ENCODE measurements at regions not wholly inside any gene's neighbourhood (a gene's known extent, or its start where the extent isn't known, plus 50 kb on each side); places are given as distances from the start of the nearest gene placed in this dataset.
"Not testable (repeated sequence)": the region's sequence is repeated elsewhere in the genome, so short reads cannot be mapped to it uniquely, and the experiment has no call there.

DNA sequence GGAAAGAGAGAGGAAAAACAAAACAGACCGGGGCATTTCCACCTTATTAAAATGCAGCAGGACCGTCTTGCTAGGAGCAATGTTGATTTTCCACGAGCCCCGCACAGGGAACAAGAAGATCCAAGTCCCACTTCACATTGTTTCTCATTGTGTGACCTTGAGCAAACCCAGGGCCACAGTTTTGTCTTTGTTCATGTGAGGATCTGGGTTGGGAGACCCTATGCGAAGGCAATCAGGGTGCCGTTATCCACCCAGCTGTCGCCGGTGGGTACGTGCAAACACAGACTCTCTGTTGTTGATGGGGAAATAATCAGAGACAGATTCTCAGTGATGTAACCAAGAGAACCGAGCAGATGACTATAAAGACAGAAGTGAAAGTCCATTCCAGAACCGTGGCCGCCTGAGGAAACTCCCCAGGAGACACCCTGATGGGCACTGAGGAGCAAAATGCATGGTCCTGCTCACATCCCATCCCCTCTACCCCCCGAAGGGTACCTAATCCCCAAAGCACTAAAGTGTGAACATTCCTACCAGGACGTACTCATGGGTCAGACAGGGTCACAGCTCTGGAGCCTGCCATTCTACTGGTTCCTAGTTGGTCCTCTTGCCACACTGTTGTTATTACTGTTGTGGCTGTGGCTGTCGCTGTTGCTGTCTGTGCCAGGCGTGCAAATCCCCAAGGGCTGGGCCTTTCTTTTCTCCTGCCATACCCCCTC, 102.7 kb upstream of the RBPJ start:
- DNase-seq, result peak in 1 of 2 donors; percentile 40

DNA sequence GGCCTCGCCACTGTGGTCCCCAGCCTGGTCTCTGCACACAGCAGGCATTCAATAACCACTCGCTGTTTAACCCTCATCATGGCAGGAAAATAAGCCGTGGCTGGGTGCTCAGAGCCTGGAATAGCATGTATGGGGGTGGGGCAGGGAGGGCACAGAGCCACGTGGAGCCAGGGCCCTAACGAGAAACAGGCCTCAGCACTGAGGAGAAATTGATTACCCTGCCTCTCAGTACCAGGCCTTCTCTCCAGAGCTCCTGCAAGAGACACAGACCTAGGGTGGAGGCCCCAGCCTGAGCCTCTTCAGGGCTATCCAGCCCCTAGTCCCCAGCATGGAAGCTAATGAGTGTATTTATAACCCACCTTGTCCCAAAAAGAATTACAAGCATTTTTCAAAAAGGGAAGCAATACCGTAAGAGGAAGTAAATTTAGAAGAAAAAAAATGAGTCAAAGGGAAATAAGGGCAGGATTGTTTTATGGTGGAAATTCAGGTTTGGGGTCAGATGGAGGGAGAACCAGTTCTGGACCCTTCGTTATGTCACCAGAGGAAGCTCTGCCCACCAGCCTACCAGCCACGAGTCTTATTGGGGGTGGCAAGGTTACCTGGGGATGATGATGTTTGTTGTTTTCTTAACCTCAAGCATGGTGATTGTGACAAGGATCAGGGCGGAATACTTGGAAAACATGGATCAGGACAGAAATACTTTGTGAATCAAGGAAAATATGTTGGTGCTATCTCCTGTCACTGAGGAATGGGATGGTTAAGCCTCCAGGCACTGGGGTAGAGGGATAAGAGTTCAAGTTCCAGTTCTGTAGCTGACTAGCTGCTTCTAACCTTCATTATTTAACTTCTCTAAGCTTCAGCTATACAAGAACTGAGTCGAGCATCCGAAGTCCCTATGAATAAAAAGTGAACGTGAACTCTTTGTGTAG, 101.9 kb upstream of the RBPJ start:
- DNase-seq, result no peak

DNA sequence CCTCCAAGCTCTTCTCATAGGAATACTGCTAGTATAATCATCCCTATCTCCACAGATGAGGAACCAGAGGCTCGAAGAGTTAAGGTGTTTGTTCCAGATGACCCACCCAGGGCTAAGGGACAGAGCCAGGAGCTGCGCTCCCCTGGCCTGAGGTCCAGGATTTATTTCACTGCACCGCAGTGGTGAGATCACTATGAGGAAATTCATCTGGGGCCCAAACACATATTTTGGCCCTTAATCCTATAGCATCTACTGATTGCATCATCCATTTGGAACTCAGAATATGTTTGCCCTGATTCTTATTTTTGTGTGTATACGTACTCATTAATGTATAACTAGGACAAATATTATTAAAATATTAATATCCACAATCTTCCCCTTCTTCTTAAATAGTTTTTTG, 100.1 kb upstream of the RBPJ start:
- DNase-seq, result no peak

DNA sequence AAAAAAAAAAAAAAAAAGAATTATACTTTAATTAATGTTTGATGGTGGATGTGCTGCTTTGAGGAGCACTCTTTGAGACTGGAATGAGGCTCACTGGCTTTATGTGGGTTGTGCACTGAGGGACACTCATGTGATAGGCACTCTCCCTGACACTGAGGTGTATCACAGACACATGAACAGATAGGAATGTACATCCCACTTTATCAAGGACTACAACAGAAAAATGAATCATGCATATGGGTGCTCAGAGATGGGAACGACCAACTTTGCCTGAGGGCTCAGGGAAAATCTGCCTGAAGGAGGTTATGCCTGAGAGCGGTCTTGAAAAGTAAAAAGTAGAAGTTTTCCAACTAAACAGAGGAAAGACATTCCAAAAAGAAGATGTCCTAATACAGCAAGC, 97.7 kb upstream of the RBPJ start:
- no peak for DNase-seq

GRCh38 chr4:26226629-26227376, 94.0 kb upstream of the RBPJ start:
- no peak for DNase-seq

GRCh38 chr4:26227601-26228229, 93.1 kb upstream of the RBPJ start:
- DNase-seq, result no peak

DNA sequence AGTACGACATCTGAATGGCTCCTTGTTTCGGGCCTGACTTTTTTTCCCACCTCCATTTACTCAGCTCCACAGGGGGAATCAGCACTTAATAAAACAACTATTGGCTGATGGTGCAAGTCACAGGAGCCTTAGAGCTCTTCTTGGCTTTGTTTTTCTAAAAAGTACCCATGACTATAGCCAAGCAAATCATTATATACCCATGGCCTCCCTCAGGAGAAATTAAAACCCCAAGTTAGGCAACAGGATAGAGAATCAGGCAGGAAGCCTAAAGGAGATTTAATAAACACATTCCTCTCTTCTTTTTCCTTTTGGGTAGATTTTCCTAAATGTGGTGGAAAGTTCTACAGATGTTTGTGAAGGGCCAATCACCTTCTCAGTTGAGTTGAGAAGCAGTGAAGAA, 91.9 kb upstream of the RBPJ start:
- no peak for DNase-seq

- no peak for DNase-seq
Observed at GRCh38 chr4:26229974-26230373, 90.8 kb upstream of the RBPJ start.

GRCh38 chr4:26233350-26233749, 87.5 kb upstream of the RBPJ start:
- DNase-seq, result no peak

- DNase-seq, result no peak
Observed at GRCh38 chr4:26235500-26235899, 85.3 kb upstream of the RBPJ start.

- no peak for DNase-seq
Observed at GRCh38 chr4:26237916-26238315, 82.9 kb upstream of the RBPJ start.

GRCh38 chr4:26238426-26238777, 82.4 kb upstream of the RBPJ start:
- DNase-seq, result no peak

GRCh38 chr4:26238778-26239679, 81.8 kb upstream of the RBPJ start:
- DNase-seq, result no peak

DNA sequence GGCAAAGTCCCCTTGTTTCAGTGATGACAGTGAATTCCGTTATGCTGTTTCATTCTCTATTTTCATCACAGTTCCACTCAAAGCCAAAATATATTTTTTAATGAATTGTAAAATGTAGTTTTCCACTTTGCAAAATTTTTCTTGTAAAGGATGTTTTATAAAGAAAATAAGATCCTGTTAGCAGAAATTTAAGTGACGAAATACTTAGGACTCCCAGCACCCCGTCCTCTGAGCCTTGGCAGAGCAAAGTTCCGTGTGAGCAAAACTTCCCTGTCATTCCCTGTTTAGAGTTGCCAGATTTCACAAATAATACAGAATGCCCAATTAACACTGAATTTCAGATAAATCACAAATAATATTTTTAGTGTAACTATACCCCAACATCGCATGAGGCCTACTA, 81.0 kb upstream of the RBPJ start:
- no peak for DNase-seq

DNA sequence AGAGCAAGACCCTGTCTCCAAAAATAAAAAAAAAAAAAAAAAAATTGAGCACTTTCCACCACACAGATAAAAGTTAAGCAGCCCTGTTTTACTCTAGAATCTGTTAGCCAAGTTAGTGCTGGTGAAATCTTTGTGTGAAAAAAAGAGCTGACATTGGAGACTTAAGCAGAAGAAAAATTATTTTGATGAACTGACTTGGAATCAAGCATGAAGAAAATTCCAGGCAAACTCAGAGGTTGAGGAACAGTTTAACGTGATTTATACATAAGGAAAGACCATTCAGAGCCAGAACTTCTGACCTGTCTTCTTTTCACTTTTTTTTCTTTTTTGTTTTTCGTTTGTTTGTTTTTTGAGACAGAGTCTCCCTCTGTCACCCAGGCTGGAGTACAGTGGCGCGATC, 79.6 kb upstream of the RBPJ start:
- DNase-seq, result no peak

- no peak for DNase-seq
Observed at GRCh38 chr4:26242451-26242850, 78.4 kb upstream of the RBPJ start.

DNA sequence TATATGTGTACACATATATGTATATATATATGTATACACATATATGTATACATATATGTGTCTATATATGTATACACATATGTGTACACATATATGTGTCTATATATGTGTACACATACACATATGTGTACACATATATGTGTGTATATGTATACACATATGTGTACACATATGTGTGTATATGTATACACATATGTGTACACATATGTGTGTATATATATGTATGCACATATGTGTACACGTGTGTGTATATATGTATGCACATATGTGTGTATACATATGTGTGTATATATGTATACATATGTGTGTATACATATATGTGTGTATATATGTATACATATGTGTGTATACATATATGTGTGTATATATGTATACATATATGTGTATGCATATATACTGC, 76.7 kb upstream of the RBPJ start:
- DNase-seq, result not testable (repeated sequence)

DNA sequence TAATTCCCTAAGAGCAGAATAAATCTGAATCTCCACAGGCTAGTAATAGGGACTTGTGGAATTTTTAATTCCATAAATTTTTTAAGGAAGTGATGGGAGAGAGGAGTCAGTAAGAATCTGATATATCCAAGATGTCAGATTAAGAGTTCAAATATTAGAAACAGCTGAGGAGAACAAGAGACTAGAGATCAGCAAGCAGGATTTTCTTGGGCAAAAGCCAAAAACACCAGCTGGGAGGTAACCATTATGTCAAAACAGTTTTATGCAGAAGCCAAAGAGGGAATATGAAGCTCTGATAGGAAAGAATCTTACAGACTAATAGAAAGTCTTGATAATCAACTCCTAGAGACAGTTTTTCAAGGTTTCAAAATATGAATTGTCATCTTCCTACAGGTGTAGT, 72.2 kb upstream of the RBPJ start:
- no peak for DNase-seq

DNA sequence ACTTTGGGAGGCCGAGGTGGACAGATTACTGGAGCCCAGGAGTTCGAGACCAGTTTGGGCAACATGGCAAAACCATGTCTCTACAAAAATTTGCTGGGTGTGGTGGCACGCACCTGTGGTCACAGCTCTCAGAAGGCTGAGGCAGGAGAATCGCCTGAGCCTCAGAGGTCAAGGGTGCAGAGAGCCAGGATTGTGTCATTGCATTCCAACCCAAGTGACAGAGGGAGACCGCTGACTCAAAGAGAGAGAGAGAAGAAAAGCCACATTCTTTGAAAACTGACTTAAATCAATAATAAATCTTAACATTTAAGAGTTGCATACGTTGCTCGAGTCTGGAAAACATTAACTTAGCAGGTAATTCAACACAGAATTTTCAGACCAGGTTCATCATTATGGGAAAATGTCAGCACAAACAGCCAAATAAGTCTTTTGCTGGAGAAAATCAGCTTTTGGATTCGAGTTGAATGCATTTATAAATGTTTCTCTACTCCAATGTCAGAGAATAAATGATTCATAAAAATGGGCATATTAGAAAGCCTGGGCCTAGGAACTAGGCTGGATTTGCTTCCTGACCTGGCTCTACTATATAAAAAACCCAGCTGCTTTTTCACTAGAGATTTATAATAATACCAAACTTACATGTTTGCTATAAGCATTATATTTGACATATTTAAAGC, 68.3 kb upstream of the RBPJ start:
- no peak for DNase-seq

DNA sequence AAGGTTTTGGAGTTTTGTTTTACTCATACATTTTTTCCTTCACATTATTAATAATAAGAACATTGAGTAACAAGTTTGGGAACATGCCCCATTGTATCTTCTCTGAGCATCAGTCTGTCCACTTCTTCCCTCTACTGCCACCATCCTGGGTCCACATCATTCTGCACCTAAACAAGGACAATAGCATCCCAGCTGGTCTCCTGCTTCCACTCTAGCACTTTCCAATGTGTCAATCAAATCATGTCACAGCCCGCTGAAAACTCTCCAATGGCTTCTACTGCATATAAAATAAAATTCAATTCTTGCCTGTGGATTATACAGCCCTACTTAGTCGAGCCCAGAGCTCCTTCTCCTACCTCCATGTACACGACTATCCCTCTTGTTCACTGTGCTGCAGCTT, 66.8 kb upstream of the RBPJ start:
- no peak for DNase-seq

- no peak for DNase-seq
Observed at GRCh38 chr4:26255989-26256388, 64.8 kb upstream of the RBPJ start.

GRCh38 chr4:26257444-26257843, 63.4 kb upstream of the RBPJ start:
- not testable (repeated sequence) for DNase-seq
